GM12874 (cell line): ENCODE measurements at regions not wholly inside any gene's neighbourhood (a gene's known extent, or its start where the extent isn't known, plus 50 kb on each side); places are given as distances from the start of the nearest gene placed in this dataset.

Source experiments
- CTCF ChIP-seq: IDR thresholded peaks from 2 replicates; pipeline ENCODE4 v1.5.1; 2011; ENCODE audit warnings: low read depth, mild to moderate bottlenecking, control low read depth, low read length, moderate library complexity; ENCODE audit not compliant: insufficient read depth

DNA sequence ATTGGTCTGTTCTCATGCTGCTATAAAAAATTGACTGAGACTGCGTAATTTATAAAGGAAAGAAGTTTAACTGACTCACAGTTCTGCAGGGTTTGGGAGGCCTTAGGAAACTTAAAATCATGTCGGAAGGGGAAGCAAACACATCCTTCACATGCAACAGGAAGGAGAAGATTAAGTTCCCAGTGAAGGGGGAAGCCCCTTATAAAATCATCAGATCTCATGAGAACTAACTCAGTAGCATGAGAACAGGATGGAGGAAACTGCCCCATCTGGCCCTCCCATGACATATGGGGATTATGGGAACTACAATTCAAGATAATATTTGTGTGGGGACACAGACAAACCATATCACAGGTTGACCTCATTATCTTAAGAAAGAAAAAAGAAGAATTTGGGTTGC, 134.5 kb downstream of the PPP1R3A start:
- TF ChIP-seq CTCF: no peak

DNA sequence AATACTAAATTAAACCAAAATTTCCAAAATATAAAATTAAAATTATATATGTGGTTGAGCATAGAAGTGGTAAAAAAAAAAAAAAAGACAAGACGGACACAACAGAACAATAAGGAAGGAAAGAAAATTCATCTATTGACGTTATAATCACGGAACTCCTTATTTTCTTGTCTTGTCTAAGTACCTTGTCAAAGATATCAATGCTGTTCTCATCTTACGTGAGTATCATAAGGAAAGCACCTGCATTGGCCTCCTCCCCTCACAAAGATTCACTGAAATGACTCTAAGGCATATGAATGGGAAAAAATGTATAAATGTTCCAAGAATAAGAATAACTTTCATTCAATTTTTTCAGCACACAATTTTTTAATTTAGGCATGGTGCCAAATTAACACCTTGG, 135.4 kb downstream of the PPP1R3A start:
- TF ChIP-seq CTCF: no peak

- TF ChIP-seq CTCF: no peak
Observed at GRCh38 chr7:113775804-113776203, 143.0 kb downstream of the PPP1R3A start.

DNA sequence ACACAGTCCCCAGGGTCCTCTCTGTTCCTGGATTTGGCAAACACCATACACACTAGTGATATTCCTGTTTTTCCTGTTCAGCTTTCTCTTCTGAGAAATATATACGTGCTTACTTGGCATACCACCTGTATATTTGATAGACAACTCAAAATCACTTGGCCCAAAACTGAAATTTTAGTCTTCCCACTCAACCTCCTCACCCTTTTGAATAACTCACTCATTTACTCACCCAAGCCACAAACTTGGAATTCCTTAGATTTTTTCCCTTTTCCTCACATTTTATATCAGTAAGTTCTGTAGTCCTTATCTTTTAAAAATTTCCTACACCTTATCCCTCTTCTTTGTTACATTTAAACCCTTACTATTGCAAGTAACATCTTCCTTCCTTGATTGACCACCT, 143.4 kb downstream of the PPP1R3A start:
- TF ChIP-seq CTCF: no peak

GRCh38 chr7:113774182-113774807, 144.5 kb downstream of the PPP1R3A start:
- TF ChIP-seq CTCF: peak; percentile 55; the same call in 1 of the 2 replicates

DNA sequence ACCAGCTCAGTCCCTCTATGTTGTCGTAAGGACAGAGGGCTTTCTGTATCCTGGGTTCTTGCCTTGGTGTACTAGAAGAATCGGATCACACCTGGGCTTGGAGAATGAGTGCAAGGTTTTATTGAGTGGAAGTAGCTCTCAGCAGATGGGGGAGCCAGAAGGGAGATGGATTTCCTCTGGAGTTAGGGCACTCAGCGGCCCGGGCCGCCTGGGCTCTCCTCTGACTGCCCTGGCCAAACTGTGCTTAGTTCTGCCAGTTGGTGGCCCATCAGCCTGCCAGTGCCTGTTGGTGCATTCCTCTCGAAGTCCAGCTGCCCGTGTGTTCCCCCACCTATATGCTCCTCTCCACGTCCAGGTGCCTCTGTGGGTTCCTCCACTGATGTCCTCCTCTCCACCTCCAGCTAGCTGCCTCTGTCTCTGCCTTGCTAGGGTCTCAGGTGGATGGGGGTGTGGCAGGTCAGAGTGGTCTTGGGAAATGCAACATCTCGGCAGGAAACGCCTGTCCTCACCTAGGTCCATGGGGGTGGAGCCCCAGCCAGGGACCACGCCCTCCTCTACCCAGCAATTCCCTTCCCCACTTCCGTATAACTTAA, 148.6 kb downstream of the PPP1R3A start:
- TF ChIP-seq CTCF: no peak

DNA sequence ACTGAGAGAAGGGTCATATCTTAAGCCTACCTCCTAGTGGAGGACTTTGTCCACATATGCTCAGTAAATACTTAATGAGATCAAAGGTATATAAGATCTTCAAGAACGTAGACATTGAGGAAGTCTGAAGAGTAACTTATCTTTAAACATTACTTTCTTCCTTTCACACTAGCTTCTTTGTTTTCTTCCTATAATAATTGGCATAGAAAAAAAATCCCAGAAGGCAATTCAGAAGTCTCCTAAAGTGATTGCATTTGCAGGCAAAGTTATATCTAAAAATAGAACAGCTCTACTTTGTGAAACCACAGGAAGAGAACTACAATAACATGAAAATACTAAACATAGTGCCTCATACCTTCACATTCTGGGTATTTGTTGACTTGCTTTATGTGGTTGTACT, 150.4 kb downstream of the PPP1R3A start:
- no peak for TF ChIP-seq CTCF
